CD4-positive, alpha-beta T cell treated with Interleukin-1 beta for 1 hour (primary cell): ENCODE measurements at regions not wholly inside any gene's neighbourhood (a gene's known extent, or its start where the extent isn't known, plus 50 kb on each side); places are given as distances from the start of the nearest gene placed in this dataset.

Experiments
- DNase-seq, 2 donors: peaks; one replicate each; pipeline ENCODE4 v3.0.0-alpha.2; 2020 to 2022

GRCh38 chr6:90463359-90463758 is 123.5 kb downstream of the MAP3K7 start:
- DNase-seq = peak; percentile 21 to 50

GRCh38 chr6:90462102-90462501 is 124.8 kb downstream of the MAP3K7 start:
- no peak for DNase-seq

GRCh38 chr6:90461383-90461782 is 125.5 kb downstream of the MAP3K7 start:
- no peak for DNase-seq

DNA sequence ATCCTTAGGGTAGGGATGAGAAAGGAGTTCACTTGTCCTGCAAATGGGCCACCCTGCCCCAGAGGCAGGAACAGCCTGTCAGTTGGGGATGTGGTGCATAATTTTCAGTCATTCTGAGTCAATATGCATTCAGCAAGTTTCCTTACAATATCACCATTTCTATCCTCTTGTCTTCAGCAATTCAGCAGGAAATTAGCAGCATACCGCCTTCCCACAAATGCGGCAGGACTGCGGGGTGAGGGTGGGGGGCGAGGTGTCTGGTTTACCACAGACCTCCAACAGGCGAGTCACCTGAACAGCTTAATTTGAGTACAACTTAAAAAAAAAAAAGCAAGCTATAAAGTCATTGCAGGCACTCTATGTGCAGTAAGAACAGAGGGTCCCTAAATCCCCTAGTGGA is 126.8 kb downstream of the MAP3K7 start:
- DNase-seq = no peak

DNA sequence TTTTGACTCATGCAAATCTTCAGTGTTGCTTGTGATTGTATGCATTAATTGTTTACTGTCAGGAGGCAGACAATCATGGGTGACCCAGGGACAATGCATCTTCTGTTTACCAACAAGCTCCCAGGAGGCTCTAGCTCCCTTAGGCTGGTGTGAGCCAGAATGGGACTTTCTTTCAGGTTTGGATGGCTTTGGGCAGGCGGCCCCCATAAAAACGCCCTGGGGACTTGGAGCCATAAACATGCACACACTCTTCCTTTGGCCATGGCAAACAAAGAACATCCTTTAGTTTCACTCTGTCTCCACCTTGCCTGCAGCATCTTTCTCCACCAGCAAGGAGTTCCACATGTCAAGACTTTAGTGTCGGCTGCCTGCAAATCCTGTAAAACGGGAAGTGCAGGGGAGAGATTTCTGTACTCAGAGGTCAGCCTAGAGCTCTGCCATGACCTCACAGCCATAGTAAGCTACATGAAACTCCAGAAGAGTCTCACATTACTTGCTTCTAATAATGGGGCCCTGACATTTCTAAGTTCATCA is 127.6 kb downstream of the MAP3K7 start:
- DNase-seq = no peak

- DNase-seq = peak; percentile 32 to 49
Observed at GRCh38 chr6:90458353-90459224, 128.3 kb downstream of the MAP3K7 start.

GRCh38 chr6:90457867-90458259 is 129.0 kb downstream of the MAP3K7 start:
- DNase-seq = no peak

- peak in 1 of 2 donors; percentile 10 for DNase-seq
Observed at GRCh38 chr6:90456997-90457866, 129.6 kb downstream of the MAP3K7 start.

- no peak for DNase-seq
Observed at GRCh38 chr6:90456001-90456400, 130.9 kb downstream of the MAP3K7 start.

DNA sequence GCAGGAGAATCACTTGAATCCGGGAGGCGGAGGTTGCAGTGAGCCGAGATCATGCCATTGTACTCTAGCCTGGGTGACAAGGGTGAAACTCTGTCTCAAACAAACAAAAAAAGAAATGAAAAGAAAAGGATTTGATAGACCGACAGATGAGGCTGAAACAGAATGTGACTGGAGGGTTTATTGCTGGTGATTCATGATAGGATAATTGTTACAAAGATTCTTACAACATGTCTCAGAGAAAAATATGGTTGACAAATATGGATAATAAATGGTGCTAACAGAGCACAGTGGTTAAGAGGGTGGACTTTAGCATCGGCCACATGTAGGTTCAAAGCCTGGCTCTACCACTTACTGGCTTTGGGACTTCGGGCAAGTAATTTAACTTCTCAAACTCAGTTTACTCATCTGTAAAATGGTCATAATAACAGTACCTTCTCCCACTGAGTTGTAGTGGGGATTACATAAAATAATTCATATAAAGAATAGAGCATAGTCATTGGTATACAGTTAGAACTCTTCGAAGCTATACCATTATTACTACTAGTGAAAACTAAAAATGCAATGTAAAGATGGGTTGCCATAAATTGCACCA is 131.9 kb downstream of the MAP3K7 start:
- DNase-seq = no peak

GRCh38 chr6:90450268-90450953 is 136.5 kb downstream of the MAP3K7 start:
- no peak for DNase-seq

DNA sequence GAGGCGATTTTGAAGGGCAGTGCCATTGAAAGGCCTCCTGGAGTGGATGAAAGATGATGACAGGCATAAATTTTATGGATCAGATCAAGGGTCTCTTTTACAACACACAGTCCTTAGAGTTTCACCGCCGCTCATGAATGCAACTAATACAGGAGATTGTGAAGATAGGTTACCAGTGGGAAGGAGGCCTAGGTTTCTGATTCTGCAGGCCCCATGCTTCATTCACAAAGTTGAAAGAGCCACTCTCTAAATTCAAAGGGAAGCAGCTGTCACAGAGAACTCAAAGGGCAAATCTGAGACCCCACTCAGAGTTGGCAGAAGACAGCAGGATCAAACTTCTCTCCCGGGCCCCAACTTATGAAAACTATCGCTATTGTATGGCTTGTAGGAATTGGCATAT is 137.6 kb downstream of the MAP3K7 start:
- DNase-seq = no peak

- no peak for DNase-seq
Observed at GRCh38 chr6:90448836-90449235, 138.0 kb downstream of the MAP3K7 start.

GRCh38 chr6:90446164-90446563 is 140.7 kb downstream of the MAP3K7 start:
- no peak for DNase-seq

GRCh38 chr6:90445533-90446108 is 141.3 kb downstream of the MAP3K7 start:
- no peak for DNase-seq

GRCh38 chr6:90444160-90444714 is 142.6 kb downstream of the MAP3K7 start:
- no peak for DNase-seq

DNA sequence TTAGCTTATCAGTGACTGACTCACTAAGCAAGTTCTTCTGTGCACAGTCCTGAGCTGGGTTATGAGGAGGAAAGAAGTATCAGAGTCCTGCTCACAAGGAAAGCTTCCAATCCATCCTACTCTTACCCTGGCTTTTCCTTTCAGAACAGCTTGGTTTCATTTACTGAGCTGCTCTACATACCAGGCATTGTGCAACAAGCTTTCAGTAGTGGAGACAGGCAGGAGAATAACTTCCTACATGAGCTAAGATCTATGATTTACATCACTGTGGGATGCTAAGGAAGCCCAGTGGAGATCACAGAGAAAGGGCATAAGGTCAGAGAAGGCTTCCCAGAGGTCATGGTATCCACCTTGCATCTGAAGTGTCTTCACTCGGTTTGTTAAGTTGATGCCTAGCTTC is 144.5 kb downstream of the MAP3K7 start:
- DNase-seq = no peak

- no peak for DNase-seq
Observed at GRCh38 chr6:90440586-90441283, 144.1 kb upstream of the BACH2 start.

GRCh38 chr6:90439586-90439985 is 142.9 kb upstream of the BACH2 start:
- DNase-seq = no peak

- DNase-seq = no peak
Observed at GRCh38 chr6:90436403-90436802, 139.8 kb upstream of the BACH2 start.

DNA sequence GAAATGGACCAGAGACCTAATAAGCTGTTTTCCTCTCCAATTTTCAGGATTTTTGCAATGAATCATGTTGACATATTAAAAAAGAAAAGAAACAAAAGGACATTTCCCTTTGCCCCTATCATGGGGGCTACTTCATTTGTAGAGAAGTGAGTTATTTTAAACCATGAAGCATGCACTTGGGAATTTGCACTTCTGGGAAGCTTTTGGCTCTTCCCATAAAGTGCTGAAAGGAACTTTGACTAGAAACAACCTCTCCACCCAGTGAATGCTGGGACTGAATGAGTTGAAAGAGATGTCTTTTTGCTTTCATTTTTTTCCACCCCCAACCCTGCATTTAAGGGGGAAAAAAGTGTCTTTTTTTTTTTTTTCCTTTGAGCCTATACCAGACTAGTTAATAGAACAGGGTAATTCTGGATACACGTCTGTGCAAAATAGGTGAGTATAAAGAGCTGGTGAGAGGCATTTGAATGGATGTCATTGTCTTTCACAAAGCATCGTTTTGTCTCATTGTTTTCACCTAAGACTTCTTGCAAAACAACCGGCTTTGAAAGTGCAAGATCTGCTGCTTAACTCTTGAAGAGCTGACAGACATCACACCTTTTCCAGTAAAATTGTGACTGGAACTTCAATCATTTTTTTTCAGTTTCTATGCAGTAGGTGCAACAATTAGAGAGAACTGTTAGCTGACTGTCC is 138.7 kb upstream of the BACH2 start:
- DNase-seq = no peak
